HK-2 (cell line): ENCODE measurements at regions not wholly inside any gene's neighbourhood (a gene's known extent, or its start where the extent isn't known, plus 50 kb on each side); places are given as distances from the start of the nearest gene placed in this dataset.
"Not testable (repeated sequence)": the region's sequence is repeated elsewhere in the genome, so short reads cannot be mapped to it uniquely, and the experiment has no call there.

Experiments used
- DNase-seq: peaks from one replicate; pipeline ENCODE4 v3.0.0-alpha.2; 2018; ENCODE audit not compliant: unreplicated experiment

- DNase-seq: no peak
Measured at GRCh38 chr2:131584380-131584779, 56.7 kb downstream of the CCDC74A start.

- DNase-seq: no peak
Measured at GRCh38 chr2:131584940-131585339, 57.3 kb downstream of the CCDC74A start.

GRCh38 chr2:131588152-131588873 lies 60.6 kb downstream of the CCDC74A start:
- DNase-seq: no peak

GRCh38 chr2:131589126-131589525 lies 61.4 kb downstream of the CCDC74A start:
- not testable (repeated sequence) for DNase-seq

GRCh38 chr2:131590366-131590765 lies 62.7 kb downstream of the CCDC74A start:
- DNase-seq: no peak

GRCh38 chr2:131590896-131591295 lies 63.2 kb downstream of the CCDC74A start:
- DNase-seq: no peak

GRCh38 chr2:131596561-131596960 lies 68.9 kb downstream of the CCDC74A start:
- not testable (repeated sequence) for DNase-seq

GRCh38 chr2:131602444-131602843 lies 74.8 kb downstream of the CCDC74A start:
- not testable (repeated sequence) for DNase-seq

GRCh38 chr2:131604652-131605051 lies 77.0 kb downstream of the CCDC74A start:
- not testable (repeated sequence) for DNase-seq

- DNase-seq: not testable (repeated sequence)
Measured at GRCh38 chr2:131606366-131606765, 78.7 kb downstream of the CCDC74A start.

- DNase-seq: not testable (repeated sequence)
Measured at GRCh38 chr2:131607056-131607455, 79.4 kb downstream of the CCDC74A start.

- not testable (repeated sequence) for DNase-seq
Measured at GRCh38 chr2:131614539-131614938, 86.9 kb downstream of the CCDC74A start.

- DNase-seq: not testable (repeated sequence)
Measured at GRCh38 chr2:131618320-131618719, 90.6 kb downstream of the CCDC74A start.

GRCh38 chr2:131622874-131623273 lies 95.2 kb downstream of the CCDC74A start:
- not testable (repeated sequence) for DNase-seq

- DNase-seq: not testable (repeated sequence)
Measured at GRCh38 chr2:131626011-131626410, 98.3 kb downstream of the CCDC74A start.

GRCh38 chr2:131626565-131626964 lies 98.9 kb downstream of the CCDC74A start:
- DNase-seq: not testable (repeated sequence)

GRCh38 chr2:131627777-131628176 lies 100.1 kb downstream of the CCDC74A start:
- not testable (repeated sequence) for DNase-seq

GRCh38 chr2:131631648-131632047 lies 104.0 kb downstream of the CCDC74A start:
- not testable (repeated sequence) for DNase-seq

GRCh38 chr2:131633405-131633804 lies 105.7 kb downstream of the CCDC74A start:
- DNase-seq: not testable (repeated sequence)

GRCh38 chr2:131633827-131634695 lies 106.4 kb downstream of the CCDC74A start:
- DNase-seq: not testable (repeated sequence)

- DNase-seq: no peak
Measured at GRCh38 chr2:131635611-131636010, 107.9 kb downstream of the CCDC74A start.

GRCh38 chr2:131636704-131637308 lies 109.1 kb downstream of the CCDC74A start:
- DNase-seq: not testable (repeated sequence)
